Prostate gland (tissue), 2 donors: ENCODE measurements at regions not wholly inside any gene's neighbourhood (a gene's known extent, or its start where the extent isn't known, plus 50 kb on each side); places are given as distances from the start of the nearest gene placed in this dataset.

Experiments used
- CTCF ChIP-seq, 4 experiments: fragments of 200-600 bp in 2 of 4; fragments of 450-650 bp in 2 of 4; sonication (generic) in 2 of 4; IDR thresholded peaks; 1 replicate in 3 of 4; 2 replicates in 1 of 4; pipeline ENCODE4 v1.5.1; 2016 to 2019; ENCODE audit warnings: antibody characterized with exemption in 4 of 4, mild to moderate bottlenecking in 2 of 4, moderate library complexity in 2 of 4
- POLR2A ChIP-seq: fragments of 450-650 bp; IDR thresholded peaks from one replicate; pipeline ENCODE4 v1.6.1; 2016; ENCODE audit warnings: antibody characterized with exemption, mild to moderate bottlenecking

- TF ChIP-seq CTCF (IDR thresholded peaks at IDR 0.05) (no peak), POLR2A (no peak)
These were observed 375.8 kb upstream of the FANCL start for GRCh38 chr2:58616961-58617360.
